Liver (tissue), 8 donors: ENCODE measurements at regions not wholly inside any gene's neighbourhood (a gene's known extent, or its start where the extent isn't known, plus 50 kb on each side); places are given as distances from the start of the nearest gene placed in this dataset.

Experiments
- DNase-seq: peaks from one replicate; pipeline ENCODE4 v3.0.0-alpha.2; 2017; ENCODE audit warnings: low spot score
- H3K27ac ChIP-seq, 2 donors: one replicate each; pipeline ENCODE4 v1.7.0; 2013; ENCODE audit warnings: inconsistent platforms in 2 of 2, low read length in 2 of 2, control low read depth in 1 of 2, low read depth in 1 of 2, mild to moderate bottlenecking in 1 of 2
- H3K27me3 ChIP-seq, 4 donors: one replicate each; pipeline versions ENCODE4 v1.6.1 to v1.7.0; 2013; ENCODE audit warnings: low read length in 3 of 4, inconsistent platforms in 1 of 4, mild to moderate bottlenecking in 1 of 4, moderate library complexity in 1 of 4; ENCODE audit not compliant: control insufficient read depth in 4 of 4, insufficient read depth in 4 of 4
- H3K36me3 ChIP-seq, 4 donors: one replicate each; pipeline versions ENCODE4 v1.6.1 to v1.7.0; 2013; ENCODE audit warnings: low read length in 3 of 4, mild to moderate bottlenecking in 3 of 4, low read depth in 1 of 4, moderate library complexity in 1 of 4; ENCODE audit not compliant: control insufficient read depth in 4 of 4, insufficient read depth in 3 of 4
- H3K4me1 ChIP-seq, 4 donors: one replicate each; pipeline versions ENCODE4 v1.6.1 to v1.7.0; 2013; ENCODE audit warnings: low read length in 3 of 4, mild to moderate bottlenecking in 3 of 4, moderate library complexity in 1 of 4; ENCODE audit not compliant: control insufficient read depth in 4 of 4, insufficient read depth in 4 of 4
- H3K4me3 ChIP-seq, 3 donors: one replicate each; pipeline versions ENCODE4 v1.6.1 to v1.7.0; 2013; ENCODE audit warnings: low read length in 3 of 3, control low read depth in 1 of 3, low read depth in 1 of 3, mild to moderate bottlenecking in 1 of 3
- H3K9ac ChIP-seq, 2 donors: one replicate each; pipeline ENCODE4 v1.7.0; 2013; ENCODE audit warnings: low read length in 2 of 2, mild to moderate bottlenecking in 2 of 2, moderate library complexity in 2 of 2, control low read depth in 1 of 2, low read depth in 1 of 2
- H3K9me3 ChIP-seq, 4 donors: one replicate each; pipeline versions ENCODE4 v1.6.1 to v1.7.0; 2013; ENCODE audit warnings: low read length in 3 of 4; ENCODE audit not compliant: control insufficient read depth in 4 of 4
- ATF3 ChIP-seq: IDR thresholded peaks from 2 replicates; pipeline ENCODE4 v1.6.1; 2016; ENCODE audit warnings: antibody characterized with exemption
- CTCF ChIP-seq: fragments of 150-350 bp; IDR thresholded peaks from 2 replicates; pipeline ENCODE4 v1.5.1; 2017; ENCODE audit warnings: improper control_type of control experiment, low read depth, low read length; ENCODE audit not compliant: missing input control
- EGR1 ChIP-seq, 2 donors: IDR thresholded peaks; 2 replicates each; pipeline ENCODE4 v1.6.1; 2016 to 2018; ENCODE audit warnings: antibody characterized with exemption in 2 of 2, low read depth in 2 of 2
- FOXA1 ChIP-seq: IDR thresholded peaks from 2 replicates; pipeline ENCODE4 v1.6.1; 2016; ENCODE audit warnings: antibody characterized with exemption
- FOXA2 ChIP-seq: IDR thresholded peaks from 2 replicates; pipeline ENCODE4 v1.6.1; 2016; ENCODE audit warnings: antibody characterized with exemption
- GABPA ChIP-seq, 2 donors: IDR thresholded peaks in 1 of 2; conservative IDR thresholded peaks in 1 of 2; 2 replicates each; pipeline ENCODE4 v1.6.1; 2016; ENCODE audit warnings: antibody characterized with exemption in 2 of 2, mild to moderate bottlenecking in 1 of 2, moderate library complexity in 1 of 2
- HNF4A ChIP-seq, 2 donors: conservative IDR thresholded peaks; 2 replicates each; pipeline ENCODE4 v1.6.1; 2016; ENCODE audit warnings: antibody characterized with exemption in 2 of 2, mild to moderate bottlenecking in 2 of 2
- HNF4G ChIP-seq: IDR thresholded peaks from 2 replicates; pipeline ENCODE4 v1.6.1; 2016; ENCODE audit warnings: antibody characterized with exemption
- JUND ChIP-seq, 2 donors: IDR thresholded peaks; 2 replicates each; pipeline ENCODE4 v1.6.1; 2016; ENCODE audit warnings: antibody characterized with exemption in 2 of 2
- NR2F2 ChIP-seq: IDR thresholded peaks from 2 replicates; pipeline ENCODE4 v1.6.1; 2016; ENCODE audit warnings: antibody characterized with exemption
- RAD21 ChIP-seq, 2 donors: IDR thresholded peaks; 2 replicates each; pipeline ENCODE4 v1.6.1; 2016; ENCODE audit warnings: antibody characterized with exemption in 2 of 2, mild to moderate bottlenecking in 2 of 2
- REST ChIP-seq: IDR thresholded peaks from 2 replicates; pipeline ENCODE4 v1.6.1; 2016; ENCODE audit warnings: antibody characterized with exemption, mild to moderate bottlenecking
- RXRA ChIP-seq, 2 donors: IDR thresholded peaks; 2 replicates each; pipeline ENCODE4 v1.6.1; 2017 to 2018; ENCODE audit warnings: antibody characterized with exemption in 2 of 2, mild to moderate bottlenecking in 1 of 2
- SP1 ChIP-seq: IDR thresholded peaks from 2 replicates; pipeline ENCODE4 v1.6.1; 2018; ENCODE audit warnings: antibody characterized with exemption, mild to moderate bottlenecking
- TAF1 ChIP-seq: conservative IDR thresholded peaks from 2 replicates; pipeline ENCODE4 v1.6.1; 2016; ENCODE audit warnings: antibody characterized with exemption, mild to moderate bottlenecking
- YY1 ChIP-seq: IDR thresholded peaks from 2 replicates; pipeline ENCODE4 v1.6.1; 2016; ENCODE audit warnings: antibody characterized with exemption, mild to moderate bottlenecking
- ZBTB33 ChIP-seq: IDR thresholded peaks from 2 replicates; pipeline ENCODE4 v1.6.1; 2016; ENCODE audit warnings: antibody characterized with exemption
- WGBS: extraction: QIAGEN DNeasy Blood & Tissue Kit; methylation state at CpG from one replicate; pipeline ENCODE4 v1.1.7; 2013; 5-methylcytosine and 5-hydroxymethylcytosine counted together
- TF ChIP-seq, protein P1 (sequence below): IDR thresholded peaks from 2 replicates; pipeline ENCODE4 v1.6.1; 2016; ENCODE audit warnings: antibody characterized with exemption
- donor health status: healthy.
- donor health status: healthy.
- donor health status: healthy.
- donor health status: healthy.
- donor health status: healthy.

- Histone ChIP-seq H3K9me3 (no peaks in the 10 kb centered on the region), H3K4me3 (no peak overlapping the region), H3K27me3 (no peaks in the 10 kb centered on the region), H3K27ac (no peak overlapping the region), H3K36me3 (no peaks in the 10 kb centered on the region), H3K4me1 (peaks cover 12 to 35% (median 31%) of the 10 kb centered on the region in 4 donors), H3K9ac (no peak overlapping the region)
- DNase-seq, result no peak
- TF ChIP-seq FOXA1 (no peak), CTCF (no peak), FOXA2 (no peak), HNF4A (conservative IDR thresholded peaks at IDR 0.05) (no peak), GABPA (IDR thresholded peaks at IDR 0.05 in 1 of 2, conservative IDR thresholded peaks at IDR 0.05 in 1 of 2) (no peak), SP1 (no peak), EGR1 (IDR thresholded peaks at IDR 0.05; ENCODE audit: low read depth in 2 of 2) (no peak), JUND (IDR thresholded peaks at IDR 0.05) (no peak), HNF4G (no peak), NR2F2 (no peak), RAD21 (IDR thresholded peaks at IDR 0.05) (no peak), TAF1 (no peak), REST (no peak), YY1 (no peak), RXRA (IDR thresholded peaks at IDR 0.05) (no peak), ATF3 (no peak), ZBTB33 (no peak)
- TF ChIP-seq, protein P1, sequence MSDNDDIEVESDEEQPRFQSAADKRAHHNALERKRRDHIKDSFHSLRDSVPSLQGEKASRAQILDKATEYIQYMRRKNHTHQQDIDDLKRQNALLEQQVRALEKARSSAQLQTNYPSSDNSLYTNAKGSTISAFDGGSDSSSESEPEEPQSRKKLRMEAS, result no peak
- WGBS, result 80% methylated on average over 1 of the region's 1 CpG
These were observed 140.4 kb upstream of the KLHL29 start for GRCh38 chr2:23244617-23245016.
